ENCODE measurements at regions not wholly inside any gene's neighbourhood (a gene's known extent, or its start where the extent isn't known, plus 50 kb on each side); places are given as distances from the start of the nearest gene placed in this dataset.
"Not testable (repeated sequence)": the region's sequence is repeated elsewhere in the genome, so short reads cannot be mapped to it uniquely, and the experiment has no call there.

- TF ChIP-seq, protein P1, sequence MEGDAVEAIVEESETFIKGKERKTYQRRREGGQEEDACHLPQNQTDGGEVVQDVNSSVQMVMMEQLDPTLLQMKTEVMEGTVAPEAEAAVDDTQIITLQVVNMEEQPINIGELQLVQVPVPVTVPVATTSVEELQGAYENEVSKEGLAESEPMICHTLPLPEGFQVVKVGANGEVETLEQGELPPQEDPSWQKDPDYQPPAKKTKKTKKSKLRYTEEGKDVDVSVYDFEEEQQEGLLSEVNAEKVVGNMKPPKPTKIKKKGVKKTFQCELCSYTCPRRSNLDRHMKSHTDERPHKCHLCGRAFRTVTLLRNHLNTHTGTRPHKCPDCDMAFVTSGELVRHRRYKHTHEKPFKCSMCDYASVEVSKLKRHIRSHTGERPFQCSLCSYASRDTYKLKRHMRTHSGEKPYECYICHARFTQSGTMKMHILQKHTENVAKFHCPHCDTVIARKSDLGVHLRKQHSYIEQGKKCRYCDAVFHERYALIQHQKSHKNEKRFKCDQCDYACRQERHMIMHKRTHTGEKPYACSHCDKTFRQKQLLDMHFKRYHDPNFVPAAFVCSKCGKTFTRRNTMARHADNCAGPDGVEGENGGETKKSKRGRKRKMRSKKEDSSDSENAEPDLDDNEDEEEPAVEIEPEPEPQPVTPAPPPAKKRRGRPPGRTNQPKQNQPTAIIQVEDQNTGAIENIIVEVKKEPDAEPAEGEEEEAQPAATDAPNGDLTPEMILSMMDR (IDR thresholded peaks at IDR 0.05; ENCODE audit: borderline replicate concordance, extremely low read depth, low read length, poor library complexity, severe bottlenecking): not testable (repeated sequence)
- not testable (repeated sequence) for TF ChIP-seq EZH2 (IDR thresholded peaks at IDR 0.05; ENCODE audit: borderline replicate concordance, low read depth, low read length, severe bottlenecking)
Observed at GRCh38 chr17:21778866-21779265, 86.5 kb downstream of the KCNJ18 start.

Data from DND-41 (cell line).